Endothelial cell of umbilical vein (primary cell): ENCODE measurements at regions not wholly inside any gene's neighbourhood (a gene's known extent, or its start where the extent isn't known, plus 50 kb on each side); places are given as distances from the start of the nearest gene placed in this dataset.

Experiments
- BruUV-seq: library from RNA; stranded (reverse); fragments of 400-500 nt; replicated peaks from 2 replicates; lab custom pipeline; 2021; lab: Mats Ljungman, UMichigan
- CTCF ChIA-PET: fragments of 300-600, 350-600 bp; sonication (Branson Sonifier 250); formaldehyde crosslinking; loops from one replicate; lab custom pipeline; 2021; ENCODE audit warnings: antibody characterized with exemption, inconsistent platforms; lab: Charles Lee
- POLR2A ChIA-PET: fragments of 300-600, 350-600 bp; sonication (Branson Sonifier 250); formaldehyde crosslinking; loops from one replicate; lab custom pipeline; 2021; ENCODE audit warnings: antibody characterized with exemption, inconsistent platforms; lab: Charles Lee
- DNase-seq: peaks from one replicate; pipeline ENCODE4 v3.0.0-alpha.2; 2011; ENCODE audit warnings: low read depth, low spot score
- FAIRE-seq: peaks from 2 replicates; lab custom pipeline; 2011; peaks lifted over from hg19 to GRCh38; lab: Jason Lieb, UNC
- H2AFZ ChIP-seq: 2 replicates; pipeline ENCODE4 v1.6.0; 2012; ENCODE audit warnings: low read depth, low read length, control low read depth, inconsistent platforms
- H3K27ac ChIP-seq: 2 replicates; pipeline ENCODE4 v1.5.1; 2011; ENCODE audit warnings: low read depth, mild to moderate bottlenecking, control low read depth, low read length, moderate library complexity; ENCODE audit not compliant: insufficient read depth
- H3K27me3 ChIP-seq, 2 experiments: 2 replicates each; pipeline versions ENCODE4 v1.6.0 to v1.6.1; 2011; ENCODE audit warnings: low read length in 2 of 2, mixed read lengths in 1 of 2; ENCODE audit not compliant: control insufficient read depth in 2 of 2, insufficient read depth in 2 of 2
- H3K36me3 ChIP-seq, 2 experiments: 2 replicates in 1 of 2; 3 replicates in 1 of 2; pipeline ENCODE4 v1.5.1; 2011; ENCODE audit warnings: low read length in 2 of 2, mild to moderate bottlenecking in 1 of 2, moderate library complexity in 1 of 2; ENCODE audit not compliant: control insufficient read depth in 2 of 2, insufficient read depth in 2 of 2; ENCODE audit errors: extremely low read depth in 1 of 2
- H3K4me1 ChIP-seq: 3 replicates; pipeline ENCODE4 v1.5.1; 2011; ENCODE audit warnings: mild to moderate bottlenecking, low read length; ENCODE audit not compliant: control insufficient read depth, insufficient read depth; ENCODE audit errors: extremely low read depth
- H3K4me2 ChIP-seq: 2 replicates; pipeline ENCODE4 v1.6.1; 2011; ENCODE audit warnings: low read length, control low read depth, mixed read lengths; ENCODE audit not compliant: insufficient read depth
- H3K4me3 ChIP-seq, 3 experiments: fragments of 200-600 bp in 1 of 3; sonication (generic), shearing (Covaris generic) in 1 of 3; replicated peaks in 1 of 3; 2 replicates each; pipeline ENCODE4 v1.5.1; 2011 to 2016; ENCODE audit warnings: control low read depth in 3 of 3, low read length in 3 of 3, mild to moderate bottlenecking in 2 of 3, inconsistent platforms in 1 of 3, low read depth in 1 of 3, moderate library complexity in 1 of 3; ENCODE audit not compliant: insufficient read depth in 1 of 3
- H3K79me2 ChIP-seq: 2 replicates; pipeline ENCODE4 v1.6.0; 2012; ENCODE audit warnings: low read length, inconsistent platforms; ENCODE audit not compliant: control insufficient read depth, insufficient read depth
- H3K9ac ChIP-seq: replicated peaks from 2 replicates; pipeline ENCODE3; 2011; ENCODE audit warnings: low read length, control low read depth; ENCODE audit not compliant: insufficient read depth; ENCODE audit errors: extremely low read depth
- H3K9me1 ChIP-seq: replicated peaks from 3 replicates; pipeline ENCODE4 v1.6.0; 2011; ENCODE audit warnings: mild to moderate bottlenecking, low read length; ENCODE audit not compliant: control insufficient read depth, insufficient read depth; ENCODE audit errors: extremely low read depth
- H3K9me3 ChIP-seq: replicated peaks from 2 replicates; pipeline ENCODE4 v1.5.1; 2012; ENCODE audit warnings: low read length, inconsistent platforms; ENCODE audit not compliant: control insufficient read depth, insufficient read depth
- H4K20me1 ChIP-seq: replicated peaks from 2 replicates; pipeline ENCODE3; 2011; ENCODE audit warnings: mild to moderate bottlenecking, low read length; ENCODE audit not compliant: control insufficient read depth, insufficient read depth; ENCODE audit errors: extremely low read depth
- EZH2 ChIP-seq: IDR thresholded peaks from 2 replicates; pipeline ENCODE4 v1.6.1; 2012; ENCODE audit warnings: borderline replicate concordance, low read depth, mild to moderate bottlenecking, moderate library complexity, low read length, inconsistent platforms; ENCODE audit not compliant: severe bottlenecking
- FOS ChIP-seq: IDR thresholded peaks from 2 replicates; pipeline ENCODE4 v1.6.1; 2011; ENCODE audit warnings: mild to moderate bottlenecking, low read length, moderate library complexity, borderline replicate concordance; ENCODE audit not compliant: insufficient read depth
- GATA2 ChIP-seq: IDR thresholded peaks from 2 replicates; pipeline ENCODE4 v1.7.0; 2011; ENCODE audit warnings: low read depth, mild to moderate bottlenecking, moderate library complexity, mixed read lengths, low read length; ENCODE audit not compliant: insufficient read length, insufficient read depth
- JUN ChIP-seq: IDR thresholded peaks from 2 replicates; pipeline ENCODE4 v1.6.1; 2011; ENCODE audit warnings: borderline replicate concordance, low read depth; ENCODE audit not compliant: insufficient read length, insufficient read depth
- MYC ChIP-seq: IDR thresholded peaks from one replicate; pipeline ENCODE4 v1.6.1; 2011; ENCODE audit warnings: mild to moderate bottlenecking, low read depth, low read length
- POLR2A ChIP-seq: IDR thresholded peaks from 2 replicates; pipeline ENCODE4 v1.6.1; 2012; ENCODE audit warnings: low read depth, mild to moderate bottlenecking, control low read depth, low read length
- POLR2AphosphoS5 ChIP-seq: IDR thresholded peaks from 2 replicates; pipeline ENCODE4 v1.6.1; 2012; ENCODE audit warnings: low read depth, mild to moderate bottlenecking, control low read depth, low read length, moderate library complexity; ENCODE audit not compliant: insufficient read depth
- dilution Hi-C: fragments of 300-500 bp; cut with MboI; formaldehyde crosslinking; loops from one replicate; pipeline ENCODE4 v1.15.0; 2019; ENCODE audit warnings: low sequenced_read_pairs; ENCODE audit not compliant: extremely low pct_ligation_motif_present
- intact Hi-C: fragments of 100-400 bp; cut with micrococcal nuclease; formaldehyde crosslinking; loops from one replicate; pipeline ENCODE4 v1.10.0; 2022
- TF ChIP-seq, protein P1 (sequence below), 2 donors: IDR thresholded peaks; 1 replicate in 1 of 2; 2 replicates in 1 of 2; pipeline ENCODE4 v1.5.1; 2011; ENCODE audit warnings: low read length in 2 of 2, mild to moderate bottlenecking in 2 of 2, moderate library complexity in 2 of 2, control low read depth in 1 of 2, inconsistent platforms in 1 of 2, low read depth in 1 of 2; ENCODE audit not compliant: insufficient read depth in 1 of 2; ENCODE audit errors: extremely low read depth in 1 of 2
- TF ChIP-seq, protein P2 (sequence below): IDR thresholded peaks from 2 replicates; pipeline ENCODE4 v1.6.1; 2011; ENCODE audit not compliant: insufficient read depth, insufficient read length

- no peak for FAIRE-seq
- dilution Hi-C loops = no loop called here
Measured at GRCh38 chr2:147366279-147366678, 478.6 kb upstream of the ACVR2A start.

More at GRCh38 chr2:147366279-147366678, 478.6 kb upstream of the ACVR2A start:
- ChIA-PET CTCF (no interaction called here), POLR2A (no interaction called here)
- Histone ChIP-seq H3K9ac (no peak overlapping the region), H3K79me2 (no peaks in the 10 kb centered on the region), H3K9me3 (peaks cover 2% of the 10 kb centered on the region), H3K27ac (no peak overlapping the region), H3K36me3 (no peaks in the 10 kb centered on the region), H4K20me1 (no peaks in the 10 kb centered on the region), H3K4me1 (no peaks in the 10 kb centered on the region), H3K4me2 (no peak overlapping the region), H3K9me1 (no peaks in the 10 kb centered on the region), H2AFZ (no peak overlapping the region), H3K4me3 (no peak overlapping the region), H3K27me3 (no peaks in the 10 kb centered on the region)
- TF ChIP-seq GATA2 (no peak), JUN (no peak), POLR2A (no peak), EZH2 (no peak), MYC (no peak), FOS (no peak), POLR2AphosphoS5 (no peak)
- TF ChIP-seq, protein P1, sequence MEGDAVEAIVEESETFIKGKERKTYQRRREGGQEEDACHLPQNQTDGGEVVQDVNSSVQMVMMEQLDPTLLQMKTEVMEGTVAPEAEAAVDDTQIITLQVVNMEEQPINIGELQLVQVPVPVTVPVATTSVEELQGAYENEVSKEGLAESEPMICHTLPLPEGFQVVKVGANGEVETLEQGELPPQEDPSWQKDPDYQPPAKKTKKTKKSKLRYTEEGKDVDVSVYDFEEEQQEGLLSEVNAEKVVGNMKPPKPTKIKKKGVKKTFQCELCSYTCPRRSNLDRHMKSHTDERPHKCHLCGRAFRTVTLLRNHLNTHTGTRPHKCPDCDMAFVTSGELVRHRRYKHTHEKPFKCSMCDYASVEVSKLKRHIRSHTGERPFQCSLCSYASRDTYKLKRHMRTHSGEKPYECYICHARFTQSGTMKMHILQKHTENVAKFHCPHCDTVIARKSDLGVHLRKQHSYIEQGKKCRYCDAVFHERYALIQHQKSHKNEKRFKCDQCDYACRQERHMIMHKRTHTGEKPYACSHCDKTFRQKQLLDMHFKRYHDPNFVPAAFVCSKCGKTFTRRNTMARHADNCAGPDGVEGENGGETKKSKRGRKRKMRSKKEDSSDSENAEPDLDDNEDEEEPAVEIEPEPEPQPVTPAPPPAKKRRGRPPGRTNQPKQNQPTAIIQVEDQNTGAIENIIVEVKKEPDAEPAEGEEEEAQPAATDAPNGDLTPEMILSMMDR (IDR thresholded peaks at IDR 0.05; ENCODE audit: extremely low read depth in 1 of 2, insufficient read depth in 1 of 2, low read depth in 1 of 2, low read length in 2 of 2) = no peak
- TF ChIP-seq, protein P2, sequence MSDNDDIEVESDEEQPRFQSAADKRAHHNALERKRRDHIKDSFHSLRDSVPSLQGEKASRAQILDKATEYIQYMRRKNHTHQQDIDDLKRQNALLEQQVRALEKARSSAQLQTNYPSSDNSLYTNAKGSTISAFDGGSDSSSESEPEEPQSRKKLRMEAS = no peak
- no TSS peak for BruUV-seq
- intact Hi-C loops = no loop called here
- DNase-seq = no peak
